ENCODE measurements at regions not wholly inside any gene's neighbourhood (a gene's known extent, or its start where the extent isn't known, plus 50 kb on each side); places are given as distances from the start of the nearest gene placed in this dataset.

- H3K4me1 ChIP-seq (ENCODE audit: control insufficient read depth, extremely low read depth, insufficient read depth, low read length): no peaks in the 10 kb centered on the region
- no TSS peak for BruUV-seq (replicated peaks)
- ChIA-PET POLR2A (no interaction called here), CTCF (no interaction called here)
- intact Hi-C loops (cut with micrococcal nuclease): no loop called here
- H3K27ac ChIP-seq (ENCODE audit: insufficient read depth, low read depth, low read length): no peak overlapping the region
- H3K79me2 ChIP-seq (ENCODE audit: control insufficient read depth, insufficient read depth, low read length): no peaks in the 10 kb centered on the region
- H4K20me1 ChIP-seq (replicated peaks; ENCODE audit: control insufficient read depth, extremely low read depth, insufficient read depth, low read length): no peaks in the 10 kb centered on the region
- dilution Hi-C loops (cut with MboI; ENCODE audit: extremely low pct_ligation_motif_present, low sequenced_read_pairs): no loop called here
- H3K4me3 ChIP-seq (replicated peaks in 1 of 3; ENCODE audit: insufficient read depth in 1 of 3, low read depth in 1 of 3, low read length in 3 of 3): no peak overlapping the region
- no peak for FAIRE-seq
- no peak overlapping the region for H3K9ac ChIP-seq (replicated peaks; ENCODE audit: extremely low read depth, insufficient read depth, low read length)
- TF ChIP-seq CTCF (IDR thresholded peaks at IDR 0.05; ENCODE audit: extremely low read depth in 1 of 2, insufficient read depth in 1 of 2, low read depth in 1 of 2, low read length in 2 of 2) (no peak), POLR2A (IDR thresholded peaks at IDR 0.05; ENCODE audit: low read depth, low read length) (no peak), MAX (IDR thresholded peaks at IDR 0.05; ENCODE audit: insufficient read depth, insufficient read length) (no peak), JUN (IDR thresholded peaks at IDR 0.05; ENCODE audit: borderline replicate concordance, insufficient read depth, insufficient read length, low read depth) (no peak), POLR2AphosphoS5 (IDR thresholded peaks at IDR 0.05; ENCODE audit: insufficient read depth, low read depth, low read length) (no peak), GATA2 (IDR thresholded peaks at IDR 0.05; ENCODE audit: insufficient read depth, insufficient read length, low read depth, low read length) (no peak), MYC (IDR thresholded peaks at IDR 0.05; ENCODE audit: low read depth, low read length) (no peak), EZH2 (IDR thresholded peaks at IDR 0.05; ENCODE audit: borderline replicate concordance, low read depth, low read length, severe bottlenecking) (no peak), FOS (IDR thresholded peaks at IDR 0.05; ENCODE audit: borderline replicate concordance, insufficient read depth, low read length) (no peak)
- no peak overlapping the region for H3K4me2 ChIP-seq (ENCODE audit: insufficient read depth, low read length)
- DNase-seq (ENCODE audit: low read depth, low spot score): no peak
- no peaks in the 10 kb centered on the region for H3K9me1 ChIP-seq (replicated peaks; ENCODE audit: control insufficient read depth, extremely low read depth, insufficient read depth, low read length)
- peaks cover 8% of the 10 kb centered on the region for H3K9me3 ChIP-seq (replicated peaks; ENCODE audit: control insufficient read depth, insufficient read depth, low read length)
- H3K27me3 ChIP-seq (ENCODE audit: control insufficient read depth in 2 of 2, insufficient read depth in 2 of 2, low read length in 2 of 2): no peaks in the 10 kb centered on the region
- H2AFZ ChIP-seq (ENCODE audit: low read depth, low read length): no peak overlapping the region
- no peaks in the 10 kb centered on the region for H3K36me3 ChIP-seq (ENCODE audit: control insufficient read depth in 2 of 2, extremely low read depth in 1 of 2, insufficient read depth in 2 of 2, low read length in 2 of 2)
Measured at GRCh38 chr9:103323699-103324098, 328.6 kb downstream of the CYLC2 start.
